ENCODE measurements at regions not wholly inside any gene's neighbourhood (a gene's known extent, or its start where the extent isn't known, plus 50 kb on each side); places are given as distances from the start of the nearest gene placed in this dataset.
A peak's percentile ranks its signal among the peaks of the same experiment; 100 is the strongest.

- TF ChIP-seq ZNF239 (tag by site-specific recombination; IDR thresholded peaks at IDR 0.05) (no peak), ZNF394 (tag by site-specific recombination; IDR thresholded peaks at IDR 0.05; ENCODE audit: borderline replicate concordance) (no peak), ZBTB44 (tag by site-specific recombination; IDR thresholded peaks at IDR 0.05) (no peak), ZBTB17 (tag by site-specific recombination; IDR thresholded peaks at IDR 0.05) (no peak), ZNF211 (tag by site-specific recombination; IDR thresholded peaks at IDR 0.05; ENCODE audit: low read depth) (no peak), ZBTB11 (tag by site-specific recombination; conservative IDR thresholded peaks at IDR 0.05; ENCODE audit: low read depth) (no peak), ZSCAN16 (tag by site-specific recombination; IDR thresholded peaks at IDR 0.05) (no peak), EGR2 (tag by site-specific recombination; IDR thresholded peaks at IDR 0.05; ENCODE audit: low read depth) (no peak)
Observed at GRCh38 chr17:34456121-34456520, 93.1 kb upstream of the CCL1 start (continued).

- TF ChIP-seq ZNF645 (tag by site-specific recombination; IDR thresholded peaks at IDR 0.05) (no peak), ZNF518A (tag by site-specific recombination; conservative IDR thresholded peaks at IDR 0.05; ENCODE audit: low read depth) (peak; percentile 23; the same call in 1 of the 2 replicates)
- Histone ChIP-seq H3K4me3 (ENCODE audit: low read depth, low read length) (no peak overlapping the region), H3K4me1 (ENCODE audit: control insufficient read depth, insufficient read depth, low read length) (no peaks in the 10 kb centered on the region), H3K36me3 (ENCODE audit: control insufficient read depth in 2 of 2, insufficient read depth in 1 of 2, low read length in 2 of 2) (no peaks in the 10 kb centered on the region), H3K27ac (ENCODE audit: extremely low read depth, low read depth, low read length) (no peak overlapping the region), H3K9me3 (ENCODE audit: control insufficient read depth, insufficient read depth, low read depth, low read length) (no peaks in the 10 kb centered on the region)
- POLR2A ChIA-PET = no interaction called here
- CTCF ChIA-PET = interaction anchor here (1.3 kb wide), 1 partner anchor 32 kb away, joined by 3 read pairs; no protein-coding TSS in a partner anchor
Observed at GRCh38 chr17:34452769-34453168, 89.7 kb upstream of the CCL1 start.

- Histone ChIP-seq H3K36me3 (ENCODE audit: control insufficient read depth in 2 of 2, insufficient read depth in 1 of 2, low read length in 2 of 2) (no peaks in the 10 kb centered on the region), H3K27ac (ENCODE audit: extremely low read depth, low read depth, low read length) (no peak overlapping the region), H3K4me3 (ENCODE audit: low read depth, low read length) (no peak overlapping the region), H3K4me1 (ENCODE audit: control insufficient read depth, insufficient read depth, low read length) (no peaks in the 10 kb centered on the region), H3K9me3 (ENCODE audit: control insufficient read depth, insufficient read depth, low read depth, low read length) (no peaks in the 10 kb centered on the region)
- POLR2A ChIA-PET = no interaction called here
- CTCF ChIA-PET = no interaction called here
- TF ChIP-seq ZBTB17 (tag by site-specific recombination; IDR thresholded peaks at IDR 0.05) = no peak
- peak; percentile 79 for TF ChIP-seq REST (tag by site-specific recombination; IDR thresholded peaks at IDR 0.05)
- TF ChIP-seq ZFP69B (tag by site-specific recombination; IDR thresholded peaks at IDR 0.05) = no peak
- TF ChIP-seq ZNF580 (tag by site-specific recombination; IDR thresholded peaks at IDR 0.05) = no peak
- TF ChIP-seq ZNF843 (tag by site-specific recombination; IDR thresholded peaks at IDR 0.05) = no peak
- TF ChIP-seq ZSCAN4 (tag by site-specific recombination; IDR thresholded peaks at IDR 0.05) = no peak
- TF ChIP-seq KLF10 (tag by site-specific recombination; IDR thresholded peaks at IDR 0.05) = no peak
Observed at GRCh38 chr17:34451313-34451712, 88.3 kb upstream of the CCL1 start.

All from HEK293 (cell line).